Retinal pigment epithelial cell (primary cell): ENCODE measurements at regions not wholly inside any gene's neighbourhood (a gene's known extent, or its start where the extent isn't known, plus 50 kb on each side); places are given as distances from the start of the nearest gene placed in this dataset.
"Not testable (repeated sequence)": the region's sequence is repeated elsewhere in the genome, so short reads cannot be mapped to it uniquely, and the experiment has no call there.

ENCODE experiments used
- DNase-seq: peaks from one replicate; pipeline ENCODE4 v3.0.0-alpha.2; 2010; ENCODE audit warnings: low read depth
- H3K4me3 ChIP-seq: 2 replicates; pipeline ENCODE4 v1.5.1; 2011; ENCODE audit warnings: mild to moderate bottlenecking, low read length, control low read depth, moderate library complexity
- CTCF ChIP-seq: conservative IDR thresholded peaks from 2 replicates; pipeline ENCODE4 v1.5.1; 2011; ENCODE audit warnings: low read depth, low read length, control low read depth, inconsistent platforms

GRCh38 chr3:88742674-88743507 lies 364.5 kb upstream of the EPHA3 start:
- DNase-seq: no peak

GRCh38 chr3:88744896-88745295 lies 362.5 kb upstream of the EPHA3 start:
- no peak overlapping the region for H3K4me3 ChIP-seq
- no peak for TF ChIP-seq CTCF
- DNase-seq: no peak

More at GRCh38 chr3:88742674-88743507, 364.5 kb upstream of the EPHA3 start:
- no peak for TF ChIP-seq CTCF
- H3K4me3 ChIP-seq: no peak overlapping the region

- not testable (repeated sequence) for DNase-seq
Measured at GRCh38 chr3:88747145-88747544, 360.3 kb upstream of the EPHA3 start.

GRCh38 chr3:88758676-88759075 lies 348.7 kb upstream of the EPHA3 start:
- no peak overlapping the region for H3K4me3 ChIP-seq
- no peak for TF ChIP-seq CTCF
- no peak for DNase-seq

More at GRCh38 chr3:88747145-88747544, 360.3 kb upstream of the EPHA3 start:
- H3K4me3 ChIP-seq: not testable (repeated sequence)

- no peak for TF ChIP-seq CTCF
- no peak for DNase-seq
- H3K4me3 ChIP-seq: no peak overlapping the region
Measured at GRCh38 chr3:88767746-88768145, 339.7 kb upstream of the EPHA3 start.

GRCh38 chr3:88773766-88774165 lies 333.7 kb upstream of the EPHA3 start:
- H3K4me3 ChIP-seq: no peak overlapping the region
- DNase-seq: no peak
- TF ChIP-seq CTCF: no peak

- DNase-seq: no peak
- no peak for TF ChIP-seq CTCF
- no peak overlapping the region for H3K4me3 ChIP-seq
Measured at GRCh38 chr3:88775026-88775690, 332.3 kb upstream of the EPHA3 start.
